ENCODE measurements at regions not wholly inside any gene's neighbourhood (a gene's known extent, or its start where the extent isn't known, plus 50 kb on each side); places are given as distances from the start of the nearest gene placed in this dataset.

- TF ChIP-seq CTCF (IDR thresholded peaks at IDR 0.05) (no peak), POLR2AphosphoS5 (IDR thresholded peaks at IDR 0.05; ENCODE audit: insufficient read depth in 1 of 2, low read depth in 1 of 2) (no peak)
Observed at GRCh38 chr12:105937009-105937408, 201.7 kb downstream of the NUAK1 start.
